Activated naive CD8-positive, alpha-beta T cell (primary cell): ENCODE measurements at regions not wholly inside any gene's neighbourhood (a gene's known extent, or its start where the extent isn't known, plus 50 kb on each side); places are given as distances from the start of the nearest gene placed in this dataset.

Source experiments
- H3K27ac Mint-ChIP-seq: one replicate; pipeline ENCODE4 v1.8.0; 2021; ENCODE audit warnings: mixed read lengths
- H3K27me3 Mint-ChIP-seq: one replicate; pipeline ENCODE4 v1.8.0; 2021; ENCODE audit warnings: mixed read lengths
- H3K36me3 Mint-ChIP-seq: one replicate; pipeline ENCODE4 v1.8.0; 2021; ENCODE audit warnings: mixed read lengths
- H3K4me1 Mint-ChIP-seq: one replicate; pipeline ENCODE4 v1.8.0; 2021; ENCODE audit warnings: low read depth, mixed read lengths
- H3K4me3 Mint-ChIP-seq: one replicate; pipeline ENCODE4 v1.8.0; 2021; ENCODE audit warnings: mild to moderate bottlenecking, mixed read lengths
- H3K9me3 Mint-ChIP-seq: one replicate; pipeline ENCODE4 v1.8.0; 2021; ENCODE audit warnings: low read depth, mixed read lengths

GRCh38 chr9:107390778-107391177 is 98.8 kb downstream of the KLF4 start:
- no peaks in the 10 kb centered on the region for H3K36me3 Mint-ChIP-seq
- no peaks in the 10 kb centered on the region for H3K4me1 Mint-ChIP-seq
- H3K27me3 Mint-ChIP-seq = peaks cover 6% of the 10 kb centered on the region

GRCh38 chr9:107390279-107390678 is 99.3 kb downstream of the KLF4 start:
- Mint-ChIP-seq H3K4me1 (no peaks in the 10 kb centered on the region), H3K27me3 (peaks cover 6% of the 10 kb centered on the region), H3K27ac (no peak overlapping the region), H3K9me3 (no peaks in the 10 kb centered on the region), H3K36me3 (no peaks in the 10 kb centered on the region), H3K4me3 (no peak overlapping the region)

More at GRCh38 chr9:107390778-107391177, 98.8 kb downstream of the KLF4 start:
- Mint-ChIP-seq H3K27ac (no peak overlapping the region), H3K4me3 (no peak overlapping the region), H3K9me3 (no peaks in the 10 kb centered on the region)

GRCh38 chr9:107389617-107390071 is 99.9 kb downstream of the KLF4 start:
- H3K9me3 Mint-ChIP-seq = no peaks in the 10 kb centered on the region
- peaks cover 8% of the 10 kb centered on the region for H3K27me3 Mint-ChIP-seq
- no peaks in the 10 kb centered on the region for H3K4me1 Mint-ChIP-seq
- H3K4me3 Mint-ChIP-seq = no peak overlapping the region
- H3K36me3 Mint-ChIP-seq = no peaks in the 10 kb centered on the region
- no peak overlapping the region for H3K27ac Mint-ChIP-seq

GRCh38 chr9:107388890-107389289 is 100.7 kb downstream of the KLF4 start:
- Mint-ChIP-seq H3K4me3 (no peak overlapping the region), H3K4me1 (no peaks in the 10 kb centered on the region), H3K9me3 (no peaks in the 10 kb centered on the region), H3K27ac (no peak overlapping the region), H3K27me3 (peaks cover 9% of the 10 kb centered on the region), H3K36me3 (no peaks in the 10 kb centered on the region)

GRCh38 chr9:107387409-107387808 is 102.2 kb downstream of the KLF4 start:
- Mint-ChIP-seq H3K27ac (no peak overlapping the region), H3K4me3 (no peak overlapping the region), H3K4me1 (no peaks in the 10 kb centered on the region), H3K9me3 (no peaks in the 10 kb centered on the region), H3K27me3 (peaks cover 5% of the 10 kb centered on the region), H3K36me3 (no peaks in the 10 kb centered on the region)

GRCh38 chr9:107386396-107386795 is 103.2 kb downstream of the KLF4 start:
- no peaks in the 10 kb centered on the region for H3K9me3 Mint-ChIP-seq
- no peak overlapping the region for H3K4me3 Mint-ChIP-seq
- H3K27me3 Mint-ChIP-seq = peaks cover 8% of the 10 kb centered on the region
- no peak overlapping the region for H3K27ac Mint-ChIP-seq
- H3K36me3 Mint-ChIP-seq = no peaks in the 10 kb centered on the region
- no peaks in the 10 kb centered on the region for H3K4me1 Mint-ChIP-seq
